MG63 (cell line): ENCODE measurements at regions not wholly inside any gene's neighbourhood (a gene's known extent, or its start where the extent isn't known, plus 50 kb on each side); places are given as distances from the start of the nearest gene placed in this dataset.

Source experiments
- DNase-seq: peaks from one replicate; pipeline ENCODE4 v3.0.0-alpha.2; 2020
- H3K27me3 ChIP-seq: fragments of 250-450 bp; sonication (Bioruptor Pico); 2 replicates; pipeline ENCODE4 v1.5.1; 2020; ENCODE audit warnings: mild to moderate bottlenecking, moderate library complexity
- H3K36me3 ChIP-seq: fragments of 250-450 bp; sonication (Bioruptor Pico); 2 replicates; pipeline ENCODE4 v1.5.1; 2020; ENCODE audit warnings: mild to moderate bottlenecking, moderate library complexity
- H3K4me3 ChIP-seq: fragments of 250-450 bp; sonication (Bioruptor Pico); 2 replicates; pipeline ENCODE4 v1.5.1; 2020; ENCODE audit warnings: mild to moderate bottlenecking, moderate library complexity
- H3K9me3 ChIP-seq: fragments of 250-450 bp; sonication (Bioruptor Pico); 2 replicates; pipeline ENCODE4 v1.5.1; 2020; ENCODE audit warnings: mild to moderate bottlenecking, moderate library complexity

DNA sequence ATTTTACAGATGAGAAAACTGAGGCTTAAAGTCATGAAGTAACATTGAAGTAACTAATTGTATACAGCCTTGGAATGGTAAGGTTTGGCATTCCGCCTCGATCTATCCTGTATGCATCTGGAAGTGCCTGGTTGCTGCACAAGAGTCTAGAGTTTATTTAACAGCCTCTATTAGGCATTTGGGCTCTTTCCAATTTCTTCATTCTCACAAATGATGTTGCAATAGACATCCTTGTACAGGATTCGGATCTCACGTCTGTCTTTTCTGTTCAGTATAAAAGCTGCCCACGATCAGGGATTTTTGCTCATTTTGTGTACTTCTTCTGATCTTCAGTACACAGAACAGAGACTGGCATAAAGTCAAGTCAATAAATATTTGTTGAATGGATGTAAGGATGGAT, 100.5 kb downstream of the AIPL1 start:
- Histone ChIP-seq H3K36me3 (no peaks in the 10 kb centered on the region), H3K9me3 (no peaks in the 10 kb centered on the region), H3K4me3 (no peak overlapping the region), H3K27me3 (no peaks in the 10 kb centered on the region)
- no peak for DNase-seq

DNA sequence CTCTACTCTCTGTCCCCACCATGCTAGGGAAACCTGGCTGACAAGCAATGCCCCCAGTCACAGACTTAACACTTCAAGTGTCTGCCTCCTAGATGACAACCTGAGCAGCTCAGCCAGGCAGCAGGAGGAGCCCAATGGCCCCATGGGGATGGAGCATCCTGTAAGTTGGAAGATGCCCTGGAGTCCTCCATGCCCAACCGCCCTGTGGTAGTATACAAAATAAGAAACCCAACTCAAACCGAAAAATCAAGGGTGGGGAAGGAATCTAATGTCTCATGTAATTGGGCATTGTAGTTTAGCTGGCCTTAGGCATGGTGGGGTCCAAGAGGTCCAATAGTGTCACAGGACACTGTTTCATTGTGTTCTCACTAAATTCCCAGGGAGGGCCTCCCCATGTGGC, 104.0 kb downstream of the AIPL1 start:
- no peak for DNase-seq
- no peak overlapping the region for H3K4me3 ChIP-seq
- H3K36me3 ChIP-seq = no peaks in the 10 kb centered on the region
- no peaks in the 10 kb centered on the region for H3K27me3 ChIP-seq
- no peaks in the 10 kb centered on the region for H3K9me3 ChIP-seq

- H3K9me3 ChIP-seq = no peaks in the 10 kb centered on the region
- no peaks in the 10 kb centered on the region for H3K36me3 ChIP-seq
- no peak overlapping the region for H3K4me3 ChIP-seq
- H3K27me3 ChIP-seq = 0 out of 2 replicates have a peak, but pooled peaks cover 2% of the 10 kb centered on the region
- no peak for DNase-seq
Measured at GRCh38 chr17:6328279-6328678, 106.6 kb downstream of the AIPL1 start.

- no peaks in the 10 kb centered on the region for H3K36me3 ChIP-seq
- H3K9me3 ChIP-seq = no peaks in the 10 kb centered on the region
- DNase-seq = peak; percentile 7
- H3K4me3 ChIP-seq = no peak overlapping the region
- 0 out of 2 replicates have a peak, but pooled peaks cover 2% of the 10 kb centered on the region for H3K27me3 ChIP-seq
Measured at GRCh38 chr17:6327007-6327406, 107.9 kb downstream of the AIPL1 start.

- DNase-seq = no peak
- Histone ChIP-seq H3K4me3 (no peak overlapping the region), H3K9me3 (no peaks in the 10 kb centered on the region), H3K36me3 (no peaks in the 10 kb centered on the region), H3K27me3 (0 out of 2 replicates have a peak, but pooled peaks cover 2% of the 10 kb centered on the region)
Measured at GRCh38 chr17:6326483-6326882, 108.4 kb downstream of the AIPL1 start.

- Histone ChIP-seq H3K4me3 (no peak overlapping the region), H3K27me3 (0 out of 2 replicates have a peak, but pooled peaks cover 2% of the 10 kb centered on the region), H3K9me3 (no peaks in the 10 kb centered on the region), H3K36me3 (no peaks in the 10 kb centered on the region)
- no peak for DNase-seq
Measured at GRCh38 chr17:6325741-6326140, 109.2 kb downstream of the AIPL1 start.

DNA sequence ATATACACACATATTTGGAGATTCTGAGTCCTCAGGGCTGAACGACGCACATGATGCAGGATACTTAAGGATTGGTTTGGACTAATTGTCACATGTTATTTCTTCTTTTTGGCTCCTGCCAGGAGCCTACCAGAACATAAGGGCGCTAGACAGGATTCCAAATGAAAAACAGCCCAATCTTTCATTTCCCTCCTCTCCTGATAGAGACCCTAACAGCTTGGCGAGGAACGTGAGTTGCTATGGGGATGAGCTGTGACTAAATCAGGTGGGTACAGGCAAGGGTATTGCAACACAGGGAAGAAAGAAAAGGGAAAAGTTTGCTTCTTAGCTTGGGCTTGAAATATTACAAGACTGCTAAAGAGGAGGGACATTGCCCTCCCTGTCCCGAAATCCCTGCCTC, 109.9 kb downstream of the AIPL1 start:
- no peaks in the 10 kb centered on the region for H3K36me3 ChIP-seq
- no peaks in the 10 kb centered on the region for H3K9me3 ChIP-seq
- H3K4me3 ChIP-seq = no peak overlapping the region
- no peak for DNase-seq
- 0 out of 2 replicates have a peak, but pooled peaks cover 2% of the 10 kb centered on the region for H3K27me3 ChIP-seq

DNA sequence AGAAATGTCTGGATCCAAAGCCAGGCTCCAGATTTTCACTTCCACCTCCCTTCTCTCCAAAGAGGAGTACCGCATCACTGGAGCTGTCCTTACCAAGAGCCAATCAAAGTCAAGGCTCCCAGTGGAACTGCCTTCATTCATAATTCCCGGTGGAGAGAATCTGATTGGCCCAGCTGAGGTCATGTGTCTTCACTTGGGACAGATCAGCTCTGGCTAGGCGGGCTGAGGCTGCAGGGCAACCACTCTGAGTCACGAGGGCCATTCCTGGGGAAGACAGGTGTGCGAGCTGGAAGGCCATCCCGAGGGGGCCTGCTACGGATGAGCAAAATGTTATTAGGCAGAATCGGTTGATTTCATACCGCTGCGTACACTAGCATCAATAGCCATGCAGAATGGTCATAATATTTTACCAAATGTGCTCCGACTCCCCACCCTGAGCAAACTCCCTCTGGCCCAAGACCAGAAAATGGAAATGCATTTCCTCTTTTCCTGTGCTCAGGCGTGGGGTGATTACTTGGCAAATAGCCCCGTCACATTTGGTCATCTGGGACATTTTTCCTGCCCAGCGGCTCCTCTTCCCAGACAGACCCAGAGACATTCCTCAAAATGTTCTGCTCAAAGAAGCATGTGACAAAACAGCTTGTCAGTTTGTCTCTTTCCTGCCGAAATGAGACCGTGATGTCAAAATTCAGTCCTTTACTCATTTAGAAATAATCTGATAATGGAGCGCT, 111.1 kb downstream of the AIPL1 start:
- Histone ChIP-seq H3K4me3 (no peak overlapping the region), H3K9me3 (no peaks in the 10 kb centered on the region), H3K36me3 (no peaks in the 10 kb centered on the region), H3K27me3 (0 out of 2 replicates have a peak, but pooled peaks cover 2% of the 10 kb centered on the region)
- peak; percentile 8 for DNase-seq

DNA sequence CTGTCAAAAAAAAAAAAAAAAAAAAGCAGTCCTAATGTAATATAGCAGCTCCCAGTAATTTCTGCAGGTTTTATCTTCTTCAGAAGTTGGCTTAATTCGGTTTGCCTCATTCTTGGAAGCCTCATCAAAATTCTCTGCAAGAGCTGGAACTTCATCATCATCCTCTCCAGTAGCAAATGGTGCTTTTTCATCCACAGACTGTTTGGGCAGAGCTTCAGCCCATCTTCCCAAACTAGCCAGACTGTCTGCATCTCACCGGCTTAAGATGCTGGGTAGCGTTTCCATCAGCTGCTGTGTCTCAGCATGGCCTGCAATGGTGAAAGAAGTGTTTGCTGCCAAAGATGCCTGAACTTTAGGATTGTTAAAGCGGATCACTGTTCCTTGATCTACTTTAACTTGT, 112.6 kb downstream of the AIPL1 start:
- DNase-seq = no peak
- Histone ChIP-seq H3K9me3 (no peaks in the 10 kb centered on the region), H3K36me3 (no peaks in the 10 kb centered on the region), H3K4me3 (no peak overlapping the region), H3K27me3 (0 out of 2 replicates have a peak, but pooled peaks cover 2% of the 10 kb centered on the region)

DNA sequence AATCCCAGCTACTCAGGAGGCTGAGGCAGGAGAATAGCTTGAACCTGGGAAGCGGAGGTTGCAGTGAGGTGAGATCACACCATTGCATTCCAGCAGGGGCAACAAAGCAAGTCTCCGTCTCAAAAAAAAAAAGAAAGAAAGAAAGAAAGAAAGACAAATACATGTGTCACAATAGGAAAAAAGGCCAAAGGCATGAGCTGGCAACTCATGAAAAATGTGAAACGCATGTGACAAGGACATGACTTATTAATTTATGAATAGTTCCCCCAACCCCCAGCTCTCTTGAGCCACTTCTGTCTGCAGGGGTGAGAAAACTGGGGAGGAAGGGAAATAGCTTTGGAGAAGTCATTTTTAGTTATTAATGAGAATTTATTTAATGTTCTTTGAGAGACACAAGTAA, 120.6 kb downstream of the AIPL1 start:
- DNase-seq = no peak
- H3K9me3 ChIP-seq = no peaks in the 10 kb centered on the region
- H3K4me3 ChIP-seq = no peak overlapping the region
- no peaks in the 10 kb centered on the region; the same call in 1 of the 2 replicates for H3K27me3 ChIP-seq
- no peaks in the 10 kb centered on the region for H3K36me3 ChIP-seq

DNA sequence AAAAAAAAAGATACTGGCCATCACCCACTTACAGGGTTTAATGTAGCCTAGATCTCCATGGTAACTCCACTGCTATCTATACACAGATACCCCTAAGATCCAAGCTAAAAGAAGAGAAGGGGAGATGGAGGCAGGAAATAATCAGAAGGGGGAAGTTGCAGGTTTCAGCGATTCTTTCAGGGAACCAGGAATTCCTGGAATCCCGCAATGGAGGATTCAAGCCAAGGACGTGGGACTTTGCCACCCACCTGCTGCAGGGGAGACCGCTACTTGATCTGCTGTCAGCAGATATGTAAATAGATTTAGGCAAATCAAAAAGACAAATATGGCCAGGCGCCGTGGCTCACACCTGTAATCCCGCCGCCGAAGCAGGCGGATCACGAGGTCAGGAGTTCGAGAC, 121.1 kb downstream of the AIPL1 start:
- H3K36me3 ChIP-seq = no peaks in the 10 kb centered on the region
- H3K4me3 ChIP-seq = no peak overlapping the region
- no peaks in the 10 kb centered on the region; the same call in 1 of the 2 replicates for H3K27me3 ChIP-seq
- no peak for DNase-seq
- no peaks in the 10 kb centered on the region for H3K9me3 ChIP-seq

DNA sequence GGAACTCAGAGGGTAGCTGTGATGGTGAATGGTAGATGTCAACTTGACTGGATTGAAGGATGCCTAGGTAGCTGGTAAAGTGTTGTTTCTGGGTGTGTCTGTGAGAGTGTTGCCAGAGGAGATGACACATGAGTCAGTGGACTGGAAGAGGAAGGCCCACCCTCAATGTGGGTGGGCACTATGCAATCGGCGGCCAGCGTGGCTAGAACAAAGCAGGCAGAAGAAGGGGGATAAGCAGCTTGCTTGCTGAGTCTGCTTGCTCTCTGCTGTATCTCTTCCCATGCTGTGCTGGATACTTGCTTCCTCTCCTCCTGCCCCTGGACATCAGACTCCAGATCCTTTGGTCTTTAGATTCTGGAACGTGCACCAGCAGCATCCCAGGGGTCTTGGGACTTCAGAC, 128.1 kb downstream of the AIPL1 start:
- H3K4me3 ChIP-seq = no peak overlapping the region
- no peaks in the 10 kb centered on the region for H3K36me3 ChIP-seq
- no peaks in the 10 kb centered on the region for H3K9me3 ChIP-seq
- no peaks in the 10 kb centered on the region; the same call in 1 of the 2 replicates for H3K27me3 ChIP-seq
- no peak for DNase-seq

DNA sequence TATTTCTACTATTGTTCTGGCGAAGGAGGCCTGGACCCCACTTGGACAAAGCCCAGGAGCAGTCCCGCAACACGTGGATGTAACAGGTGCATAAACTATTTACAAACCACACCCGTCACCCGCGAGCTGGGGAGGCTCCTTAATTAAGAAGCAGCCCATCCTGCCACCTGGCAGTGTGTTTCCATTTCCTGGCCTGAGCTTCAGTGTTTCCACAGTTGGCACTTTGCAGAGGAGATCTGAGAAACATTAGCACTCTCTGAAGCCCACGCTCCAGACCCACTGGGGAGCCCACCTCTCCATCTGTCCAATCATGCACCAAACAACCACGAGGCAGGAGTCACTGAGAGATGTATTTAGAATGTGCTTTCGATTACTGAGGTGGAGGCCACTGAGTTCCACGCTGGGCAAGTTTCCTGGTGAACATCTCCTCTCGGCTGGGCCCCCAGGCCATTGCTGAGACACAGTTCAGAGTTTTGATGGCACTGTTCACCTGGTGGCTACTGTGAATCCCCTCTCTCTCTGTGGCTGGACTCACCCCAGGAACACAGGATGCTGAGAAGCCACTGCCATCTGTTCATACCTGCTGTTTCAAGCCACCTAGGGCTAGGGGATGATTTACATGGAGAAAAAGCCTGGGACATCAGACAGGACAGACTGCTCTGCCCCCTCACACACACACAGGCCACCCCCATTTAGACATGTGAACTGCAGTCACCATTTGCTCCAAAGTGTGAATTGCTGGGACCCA, 129.1 kb downstream of the AIPL1 start:
- no peaks in the 10 kb centered on the region for H3K27me3 ChIP-seq
- H3K4me3 ChIP-seq = no peak overlapping the region
- H3K36me3 ChIP-seq = no peaks in the 10 kb centered on the region
- no peak for DNase-seq
- H3K9me3 ChIP-seq = no peaks in the 10 kb centered on the region

DNA sequence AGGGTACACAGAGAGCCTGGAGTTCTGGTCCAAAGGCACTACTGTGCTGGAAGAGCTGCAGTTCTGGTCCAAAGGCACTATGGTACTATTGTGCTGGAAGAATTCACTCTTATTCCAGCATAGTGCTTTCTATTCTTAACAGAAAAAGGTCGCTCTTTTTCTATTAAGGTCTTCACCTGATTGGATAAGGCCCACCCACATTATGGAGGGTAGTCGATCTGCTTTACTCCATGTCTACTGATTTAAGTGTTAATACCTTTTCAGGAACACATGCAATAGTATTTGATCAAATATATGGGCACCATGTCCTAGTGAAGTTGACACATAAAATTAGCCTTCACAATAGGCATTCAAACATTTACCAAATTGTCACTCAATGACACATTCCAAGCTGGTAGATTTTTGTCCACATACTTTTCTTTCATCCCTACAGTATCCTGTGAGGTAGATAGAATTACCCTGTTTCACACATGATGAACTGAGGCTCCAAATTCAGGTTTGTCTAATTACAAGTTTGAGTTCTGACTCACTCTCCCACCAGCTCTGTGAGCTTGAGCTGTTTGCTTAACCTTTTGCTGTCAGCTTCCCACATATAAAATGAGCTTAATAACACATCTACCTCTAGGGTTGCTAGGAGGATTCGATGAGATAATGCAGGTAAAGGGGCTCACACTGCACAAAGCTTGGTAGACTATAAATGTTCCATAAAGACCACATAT, 129.9 kb downstream of the AIPL1 start:
- no peaks in the 10 kb centered on the region for H3K27me3 ChIP-seq
- H3K36me3 ChIP-seq = no peaks in the 10 kb centered on the region
- no peak for DNase-seq
- no peaks in the 10 kb centered on the region for H3K9me3 ChIP-seq
- no peak overlapping the region for H3K4me3 ChIP-seq

DNA sequence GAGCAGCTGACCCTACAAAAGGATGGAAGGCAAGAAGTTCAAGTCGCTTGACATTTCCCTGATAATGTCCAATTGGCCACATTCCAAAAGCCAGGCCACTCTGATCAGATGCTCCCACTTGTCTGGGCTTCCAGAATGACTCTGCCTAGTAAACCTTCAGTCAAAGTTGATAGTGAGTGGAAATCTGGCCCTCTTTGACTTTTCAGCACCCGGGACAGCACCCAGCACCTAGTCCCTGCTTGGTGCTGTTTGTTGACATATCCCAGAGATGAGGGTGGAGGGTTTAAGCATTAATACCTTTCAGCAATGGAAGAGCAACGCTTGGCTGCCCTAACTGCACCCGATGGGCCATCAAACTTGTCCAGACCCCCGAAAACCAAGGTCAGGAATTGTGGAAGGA, 131.3 kb downstream of the AIPL1 start:
- Histone ChIP-seq H3K27me3 (no peaks in the 10 kb centered on the region), H3K36me3 (no peaks in the 10 kb centered on the region), H3K4me3 (no peak overlapping the region), H3K9me3 (no peaks in the 10 kb centered on the region)
- DNase-seq = peak; percentile 16

GRCh38 chr17:6299275-6299674, 135.6 kb downstream of the AIPL1 start:
- Histone ChIP-seq H3K27me3 (no peaks in the 10 kb centered on the region), H3K36me3 (no peaks in the 10 kb centered on the region), H3K4me3 (no peak overlapping the region), H3K9me3 (no peaks in the 10 kb centered on the region)
- DNase-seq = no peak

DNA sequence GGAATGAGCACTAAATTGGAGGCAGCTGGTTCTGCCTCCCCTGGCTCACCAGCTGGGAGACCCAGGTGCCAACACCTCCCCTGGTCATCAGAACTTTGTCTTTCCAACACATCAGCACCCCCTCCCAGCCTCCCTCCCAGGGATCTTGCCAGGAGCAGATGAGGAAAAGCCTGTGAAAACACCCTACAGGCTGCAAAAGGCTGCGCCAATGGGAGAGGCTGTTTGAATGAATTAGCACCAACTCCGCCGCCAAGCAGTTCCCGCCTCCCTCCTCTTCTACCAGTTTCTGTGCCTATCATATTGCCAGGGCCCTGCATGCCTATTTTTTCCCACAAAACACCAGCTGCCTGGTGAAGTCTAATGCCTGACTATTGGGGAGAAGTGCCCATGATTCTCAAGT, 137.0 kb downstream of the AIPL1 start:
- no peak for DNase-seq
- no peaks in the 10 kb centered on the region for H3K27me3 ChIP-seq
- H3K9me3 ChIP-seq = no peaks in the 10 kb centered on the region
- H3K4me3 ChIP-seq = no peak overlapping the region
- H3K36me3 ChIP-seq = no peaks in the 10 kb centered on the region
